ENCODE measurements at regions not wholly inside any gene's neighbourhood (a gene's known extent, or its start where the extent isn't known, plus 50 kb on each side); places are given as distances from the start of the nearest gene placed in this dataset.

DNA sequence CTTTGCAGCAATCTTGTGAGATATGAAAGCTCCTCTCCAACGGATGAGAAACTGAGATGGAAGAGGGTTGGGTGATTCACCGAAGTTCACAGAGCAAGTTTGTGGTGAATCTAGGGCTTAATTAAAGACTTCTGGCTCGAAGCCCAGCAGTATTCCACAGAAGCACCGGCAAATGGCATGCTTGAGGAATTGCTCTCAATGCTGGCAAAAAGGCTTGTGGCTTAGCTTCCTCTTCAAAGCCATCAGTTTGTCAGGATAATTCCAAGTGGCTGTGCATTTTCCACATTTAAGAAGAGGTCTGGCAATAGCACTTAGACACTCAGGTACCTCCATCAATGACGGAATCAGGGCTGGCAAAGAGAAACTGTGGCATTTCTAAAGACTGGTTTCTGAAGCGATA is 98.7 kb upstream of the SLC66A3 start:
- H3K27me3 ChIP-seq (ENCODE audit: control insufficient read depth, insufficient read depth, low read length), result no peaks in the 10 kb centered on the region
- H3K36me3 ChIP-seq (replicated peaks; ENCODE audit: control insufficient read depth, insufficient read depth, low read length), result no peaks in the 10 kb centered on the region
- DNase-seq, result no peak
- no peak overlapping the region for H3K4me3 ChIP-seq (ENCODE audit: insufficient read depth, low read depth, low read length)

DNA sequence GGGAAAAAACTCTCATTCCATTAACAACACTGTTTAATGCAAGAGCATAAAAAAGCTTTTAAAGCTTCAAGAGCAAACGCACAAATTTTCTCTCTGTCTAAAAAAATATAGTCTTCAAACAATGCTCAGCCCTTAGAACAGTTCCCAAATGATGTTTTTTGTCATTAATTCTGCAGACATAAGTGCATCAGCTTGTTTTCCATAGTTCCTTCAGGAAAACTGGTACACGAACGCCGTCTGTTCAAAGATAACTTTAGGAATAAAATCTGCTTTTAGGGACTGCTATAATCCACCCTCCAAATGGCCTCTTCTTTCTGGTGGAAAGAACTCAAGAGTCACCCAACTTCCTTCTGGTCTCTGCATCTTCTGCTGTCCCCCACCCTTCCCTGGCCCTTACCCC is 98.2 kb upstream of the SLC66A3 start:
- DNase-seq, result no peak
- Histone ChIP-seq H3K4me3 (ENCODE audit: insufficient read depth, low read depth, low read length) (no peak overlapping the region), H3K27me3 (ENCODE audit: control insufficient read depth, insufficient read depth, low read length) (no peaks in the 10 kb centered on the region), H3K36me3 (replicated peaks; ENCODE audit: control insufficient read depth, insufficient read depth, low read length) (no peaks in the 10 kb centered on the region)

DNA sequence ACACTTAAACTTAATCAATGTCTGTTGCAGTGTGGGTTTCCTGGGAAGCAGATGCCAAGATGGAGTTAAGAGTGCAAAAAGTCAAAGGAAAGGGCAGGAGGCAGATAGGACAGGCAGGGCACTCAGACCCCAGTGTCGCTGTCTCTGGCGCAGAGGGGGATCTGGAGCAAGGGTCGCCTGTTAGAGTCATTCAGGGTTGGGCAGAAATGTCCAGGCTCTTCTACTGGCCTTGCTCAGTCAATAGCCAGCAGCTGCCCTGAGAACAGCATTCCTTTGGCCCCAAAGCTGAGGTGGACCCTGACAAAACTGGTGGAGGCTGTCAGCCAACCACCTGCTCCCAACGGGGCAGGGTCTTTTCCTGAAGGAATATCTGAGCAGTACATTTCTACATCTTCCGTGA is 97.1 kb upstream of the SLC66A3 start:
- DNase-seq, result no peak
- Histone ChIP-seq H3K36me3 (replicated peaks; ENCODE audit: control insufficient read depth, insufficient read depth, low read length) (no peaks in the 10 kb centered on the region), H3K27me3 (ENCODE audit: control insufficient read depth, insufficient read depth, low read length) (no peaks in the 10 kb centered on the region), H3K4me3 (ENCODE audit: insufficient read depth, low read depth, low read length) (no peak overlapping the region)

DNA sequence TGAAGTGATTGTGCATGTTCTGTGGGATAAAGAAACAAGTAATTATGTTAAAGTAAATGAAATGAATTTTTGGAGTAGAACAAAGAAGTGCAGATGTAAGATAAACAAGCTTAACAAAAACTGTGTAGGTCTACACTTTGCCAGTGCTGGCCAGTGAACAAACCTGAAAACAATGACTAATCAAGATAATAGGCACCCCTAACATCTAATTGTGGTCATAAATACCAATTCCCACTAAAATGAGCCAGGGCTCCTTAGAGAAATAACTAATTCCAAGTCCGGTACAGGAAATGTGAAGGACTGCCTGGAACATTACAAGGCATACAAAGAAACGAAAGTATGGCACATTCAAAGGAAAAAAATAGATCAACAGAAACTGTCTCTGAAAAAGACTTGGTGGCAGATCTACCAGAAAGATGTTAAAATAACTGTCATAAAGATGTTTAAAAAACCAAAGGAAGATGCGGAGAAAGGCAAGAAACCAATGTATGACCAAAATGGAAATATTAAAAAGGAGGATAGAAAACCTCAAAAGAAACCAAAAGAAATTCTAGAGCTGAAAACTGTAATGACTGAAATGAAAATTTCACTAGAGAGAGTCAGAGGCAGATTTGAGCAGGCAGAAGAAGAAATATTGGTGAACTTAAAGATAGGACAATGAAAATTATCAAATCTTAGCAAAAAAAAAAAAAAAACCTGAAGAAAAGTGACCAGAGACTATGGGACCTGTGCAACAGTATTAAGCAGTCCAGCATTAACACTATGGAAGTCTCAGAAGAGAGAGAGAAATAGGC is 94.7 kb upstream of the SLC66A3 start:
- no peaks in the 10 kb centered on the region for H3K27me3 ChIP-seq (ENCODE audit: control insufficient read depth, insufficient read depth, low read length)
- H3K36me3 ChIP-seq (replicated peaks; ENCODE audit: control insufficient read depth, insufficient read depth, low read length), result no peaks in the 10 kb centered on the region
- H3K4me3 ChIP-seq (ENCODE audit: insufficient read depth, low read depth, low read length), result no peak overlapping the region
- DNase-seq, result no peak

DNA sequence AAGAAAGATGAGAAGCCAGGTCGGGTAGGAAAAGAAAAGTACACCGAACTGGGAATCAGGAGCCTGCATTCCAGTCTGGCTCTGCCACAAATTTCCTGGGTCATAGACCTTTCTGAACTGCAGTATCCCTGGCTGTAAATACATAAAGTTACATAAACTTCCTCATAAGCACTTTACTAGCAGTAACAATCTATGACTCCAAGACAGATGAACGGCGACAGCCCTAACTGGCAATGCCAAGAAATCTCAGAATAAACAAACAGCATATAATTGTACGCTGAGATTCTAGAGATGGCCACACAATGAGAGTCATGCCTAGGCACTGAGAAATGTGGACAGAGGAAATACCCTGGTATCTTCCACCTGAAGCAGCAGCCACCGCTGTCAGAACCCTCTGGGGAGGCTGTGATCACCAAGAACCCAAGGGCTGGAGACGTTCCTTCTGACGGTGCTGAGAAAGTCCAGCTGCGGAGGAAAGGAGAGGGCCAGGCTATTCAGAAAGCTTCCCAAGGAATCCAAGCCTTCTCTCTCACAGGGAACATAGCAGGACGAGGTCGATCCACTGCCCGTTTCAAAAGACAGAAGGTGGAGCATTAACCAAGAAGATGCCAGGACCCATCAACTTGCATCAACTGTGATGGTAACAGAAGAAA is 89.3 kb upstream of the SLC66A3 start:
- Histone ChIP-seq H3K36me3 (replicated peaks; ENCODE audit: control insufficient read depth, insufficient read depth, low read length) (no peaks in the 10 kb centered on the region), H3K27me3 (ENCODE audit: control insufficient read depth, insufficient read depth, low read length) (no peaks in the 10 kb centered on the region), H3K4me3 (ENCODE audit: insufficient read depth, low read depth, low read length) (no peak overlapping the region)
- no peak for DNase-seq

DNA sequence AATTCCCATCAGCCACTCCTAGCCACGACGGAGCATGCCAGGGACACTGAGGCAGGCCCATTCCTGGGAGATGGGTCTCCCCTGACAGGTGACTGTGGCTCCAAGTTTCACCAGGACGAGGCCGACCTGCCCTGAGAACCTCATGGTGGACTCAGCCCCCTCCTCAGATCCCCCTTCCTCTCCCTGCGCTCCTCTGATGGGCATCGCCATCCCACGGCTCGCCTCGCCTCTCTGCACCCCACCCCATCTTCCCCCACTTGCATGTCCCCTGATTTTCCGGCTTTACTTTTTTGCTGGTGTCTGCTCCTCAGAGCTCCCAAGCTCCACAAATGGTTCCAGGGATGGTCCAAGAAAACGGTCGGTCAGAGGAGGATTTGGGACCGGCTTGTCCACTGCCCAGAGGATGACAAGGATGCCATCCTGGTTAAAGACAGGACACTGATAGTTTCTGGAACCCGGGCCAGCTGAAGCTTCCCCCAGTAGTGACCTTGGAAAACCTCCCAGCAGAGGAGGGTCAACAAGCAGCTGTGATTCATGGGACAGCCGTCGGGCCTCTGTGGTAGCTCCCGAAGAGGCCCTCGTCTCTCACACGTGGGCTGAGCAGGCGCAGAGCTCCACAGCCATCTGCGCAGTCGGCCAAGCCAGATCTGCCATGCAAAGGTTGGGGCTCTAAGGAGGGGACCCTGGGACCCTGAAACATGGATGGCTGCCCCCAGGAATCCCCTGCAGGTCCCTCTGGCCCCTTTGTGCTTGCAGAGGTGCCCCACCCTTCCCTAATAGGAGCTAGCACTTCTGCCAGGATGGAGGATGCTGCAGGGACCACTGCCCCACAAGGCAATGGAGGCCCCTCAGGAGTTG is 87.8 kb upstream of the SLC66A3 start:
- H3K4me3 ChIP-seq (ENCODE audit: insufficient read depth, low read depth, low read length), result no peak overlapping the region
- no peak for DNase-seq

DNA sequence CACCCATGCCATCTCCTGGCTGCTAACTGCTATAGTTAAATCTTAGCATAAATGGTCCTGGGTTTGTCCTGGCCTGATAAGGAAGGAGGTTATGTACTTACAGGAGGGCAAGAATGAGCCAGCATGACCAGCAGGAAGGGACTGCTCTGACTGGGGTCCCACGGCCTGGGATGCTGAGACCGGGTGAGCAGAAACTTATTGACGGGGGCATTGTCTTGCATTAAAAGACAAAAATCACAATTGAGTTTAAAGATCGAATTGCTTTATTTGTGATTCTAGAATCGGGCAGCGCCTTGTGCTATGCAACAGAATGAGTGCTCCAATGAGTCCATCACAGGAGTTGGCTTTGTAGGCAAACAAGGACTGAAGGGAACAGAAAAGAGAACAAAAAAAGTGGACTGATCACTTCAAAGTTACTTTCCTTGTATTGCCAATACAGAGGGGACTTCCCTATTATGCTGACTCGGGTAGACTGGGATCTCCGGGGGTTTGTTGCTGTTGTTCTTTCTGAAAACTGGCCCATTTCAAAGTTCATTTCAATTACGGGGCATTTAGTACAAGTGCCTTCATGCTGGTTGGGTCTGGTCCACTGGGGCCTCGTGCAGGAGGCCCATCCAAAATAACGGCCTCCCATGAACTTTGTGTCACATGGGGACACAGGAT is 87.1 kb upstream of the SLC66A3 start:
- Histone ChIP-seq H3K4me3 (ENCODE audit: insufficient read depth, low read depth, low read length) (no peak overlapping the region), H3K36me3 (replicated peaks; ENCODE audit: control insufficient read depth, insufficient read depth, low read length) (no peaks in the 10 kb centered on the region), H3K27me3 (ENCODE audit: control insufficient read depth, insufficient read depth, low read length) (no peaks in the 10 kb centered on the region)
- DNase-seq, result no peak

More for the DNA sequence above, 87.8 kb upstream of the SLC66A3 start:
- Histone ChIP-seq H3K27me3 (ENCODE audit: control insufficient read depth, insufficient read depth, low read length) (no peaks in the 10 kb centered on the region), H3K36me3 (replicated peaks; ENCODE audit: control insufficient read depth, insufficient read depth, low read length) (no peaks in the 10 kb centered on the region)

DNA sequence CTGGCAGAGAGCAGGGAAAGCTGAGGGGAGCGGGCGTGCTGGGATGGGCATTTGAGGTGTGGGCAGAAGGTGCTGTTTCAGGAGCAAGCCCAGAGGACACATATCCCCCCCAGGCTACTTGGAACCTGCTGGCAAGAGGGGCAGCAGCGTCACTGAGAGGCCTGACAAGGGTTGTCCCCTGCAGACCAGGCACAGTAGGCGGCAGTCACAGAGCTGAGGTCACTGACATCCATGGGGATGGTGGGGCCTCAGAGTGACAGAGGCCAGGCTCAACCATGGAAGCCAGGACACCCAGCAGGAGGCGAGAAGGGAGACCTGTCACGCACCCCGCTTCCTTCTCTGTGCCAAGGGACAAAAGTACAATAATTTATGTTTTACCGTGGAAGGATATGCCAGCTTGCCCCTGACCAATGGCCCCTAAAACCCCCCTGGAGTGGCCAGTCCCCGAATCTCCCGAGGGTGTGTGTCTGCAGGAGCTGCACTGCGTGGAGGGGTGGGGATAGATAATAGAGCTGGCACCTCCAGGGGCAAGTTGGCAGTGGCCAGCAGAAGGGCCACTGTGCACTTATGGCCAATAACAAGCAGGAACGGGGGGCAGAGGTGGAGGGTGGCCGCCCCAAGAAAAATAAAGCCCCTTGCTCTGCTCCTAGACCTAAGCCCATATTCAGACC is 86.3 kb upstream of the SLC66A3 start:
- no peak for DNase-seq
- H3K36me3 ChIP-seq (replicated peaks; ENCODE audit: control insufficient read depth, insufficient read depth, low read length), result no peaks in the 10 kb centered on the region
- H3K27me3 ChIP-seq (ENCODE audit: control insufficient read depth, insufficient read depth, low read length), result no peaks in the 10 kb centered on the region
- H3K4me3 ChIP-seq (ENCODE audit: insufficient read depth, low read depth, low read length), result no peak overlapping the region

DNA sequence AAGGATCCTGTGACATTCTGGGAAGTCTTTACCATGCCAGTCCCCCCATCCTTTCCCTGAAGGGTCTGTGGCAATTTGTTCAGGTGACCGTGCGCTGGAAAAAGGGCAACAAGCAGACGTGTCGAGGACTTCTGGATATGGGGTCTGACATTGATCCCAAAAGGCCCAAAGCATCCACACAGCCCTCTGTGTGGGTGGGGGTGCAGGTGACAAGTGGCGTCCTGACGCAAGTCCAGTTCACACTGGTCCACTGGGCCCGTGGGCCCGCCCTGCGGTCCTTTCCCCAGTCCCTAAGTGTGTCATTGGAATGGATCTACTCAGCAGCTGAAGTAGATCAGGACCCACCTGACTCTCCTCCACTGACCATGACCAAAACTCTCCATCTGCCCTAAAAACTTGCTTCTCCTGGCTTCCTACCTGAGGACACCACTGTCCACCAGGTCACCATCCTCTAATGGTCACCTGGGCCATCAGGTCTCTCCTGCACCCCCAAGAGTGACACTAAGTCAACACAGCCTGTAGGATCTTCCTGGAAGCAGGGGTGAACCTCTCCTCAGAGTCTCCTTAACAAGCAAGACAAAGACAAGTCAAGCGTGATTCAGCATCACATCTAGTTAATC is 85.6 kb upstream of the SLC66A3 start:
- Histone ChIP-seq H3K4me3 (ENCODE audit: insufficient read depth, low read depth, low read length) (no peak overlapping the region), H3K36me3 (replicated peaks; ENCODE audit: control insufficient read depth, insufficient read depth, low read length) (no peaks in the 10 kb centered on the region), H3K27me3 (ENCODE audit: control insufficient read depth, insufficient read depth, low read length) (no peaks in the 10 kb centered on the region)
- no peak for DNase-seq

DNA sequence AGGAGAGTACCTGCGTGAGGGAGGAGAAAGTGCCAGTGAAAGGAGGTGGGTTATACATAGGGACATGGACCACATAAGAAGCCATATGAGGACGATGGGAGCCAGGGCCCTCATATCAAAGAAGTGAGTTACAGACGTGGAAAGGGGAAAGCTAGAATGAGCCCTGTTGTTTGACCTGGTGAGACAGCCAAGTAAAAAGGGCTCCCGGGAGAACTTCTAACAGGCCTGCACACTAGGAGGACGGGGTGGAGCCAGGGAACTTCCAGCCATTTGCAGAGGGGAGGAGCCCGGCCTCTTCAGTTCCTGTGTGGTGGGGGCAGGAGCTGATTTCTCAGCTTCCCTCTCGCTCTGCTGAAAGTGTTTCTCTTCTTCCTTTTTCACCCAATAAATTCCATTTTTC is 84.1 kb upstream of the SLC66A3 start:
- no peaks in the 10 kb centered on the region for H3K27me3 ChIP-seq (ENCODE audit: control insufficient read depth, insufficient read depth, low read length)
- no peak for DNase-seq
- H3K36me3 ChIP-seq (replicated peaks; ENCODE audit: control insufficient read depth, insufficient read depth, low read length), result no peaks in the 10 kb centered on the region
- no peak overlapping the region for H3K4me3 ChIP-seq (ENCODE audit: insufficient read depth, low read depth, low read length)

DNA sequence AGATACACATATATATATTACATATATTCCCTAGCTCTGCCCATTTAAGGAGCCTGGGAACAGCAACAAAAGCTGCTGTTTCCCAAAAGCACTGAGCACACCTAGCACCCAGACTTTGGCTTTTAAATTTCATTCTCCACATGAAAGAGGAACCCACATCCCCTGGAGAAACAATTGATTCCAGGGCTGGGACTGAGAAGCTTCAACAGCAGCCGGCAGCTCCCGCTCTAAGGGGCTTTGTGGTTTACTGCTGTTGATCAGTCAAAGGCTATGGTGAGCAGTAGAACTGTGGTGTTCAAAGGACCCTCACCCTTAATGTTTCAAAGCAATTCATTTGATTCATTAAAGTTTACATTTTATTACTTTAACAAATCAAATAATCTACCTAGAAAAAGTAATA is 83.3 kb upstream of the SLC66A3 start:
- no peak for DNase-seq
- no peak overlapping the region for H3K4me3 ChIP-seq (ENCODE audit: insufficient read depth, low read depth, low read length)

DNA sequence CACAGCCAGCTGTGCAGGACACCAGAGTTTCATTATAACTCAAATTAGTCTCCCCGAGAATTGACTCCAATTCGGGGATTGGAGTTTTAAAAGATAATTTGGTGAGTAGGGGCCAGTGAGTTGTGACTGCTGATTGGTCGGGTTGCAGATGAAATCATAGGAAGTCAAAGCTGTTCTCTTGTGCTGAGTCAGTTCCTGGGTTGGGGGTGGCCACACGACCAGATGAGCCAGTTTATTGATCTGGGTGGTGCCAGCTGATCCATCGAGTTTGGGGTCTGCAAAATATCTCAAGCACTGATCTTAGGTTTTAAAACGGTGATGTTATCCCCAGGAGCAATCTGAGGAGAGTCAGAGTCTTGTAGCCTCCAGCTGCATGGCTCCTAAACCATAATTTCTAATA is 82.7 kb upstream of the SLC66A3 start:
- no peak overlapping the region for H3K4me3 ChIP-seq (ENCODE audit: insufficient read depth, low read depth, low read length)
- no peaks in the 10 kb centered on the region for H3K36me3 ChIP-seq (replicated peaks; ENCODE audit: control insufficient read depth, insufficient read depth, low read length)
- no peaks in the 10 kb centered on the region for H3K27me3 ChIP-seq (ENCODE audit: control insufficient read depth, insufficient read depth, low read length)
- DNase-seq, result no peak

More for the DNA sequence above, 83.3 kb upstream of the SLC66A3 start:
- no peaks in the 10 kb centered on the region for H3K27me3 ChIP-seq (ENCODE audit: control insufficient read depth, insufficient read depth, low read length)
- H3K36me3 ChIP-seq (replicated peaks; ENCODE audit: control insufficient read depth, insufficient read depth, low read length), result no peaks in the 10 kb centered on the region

DNA sequence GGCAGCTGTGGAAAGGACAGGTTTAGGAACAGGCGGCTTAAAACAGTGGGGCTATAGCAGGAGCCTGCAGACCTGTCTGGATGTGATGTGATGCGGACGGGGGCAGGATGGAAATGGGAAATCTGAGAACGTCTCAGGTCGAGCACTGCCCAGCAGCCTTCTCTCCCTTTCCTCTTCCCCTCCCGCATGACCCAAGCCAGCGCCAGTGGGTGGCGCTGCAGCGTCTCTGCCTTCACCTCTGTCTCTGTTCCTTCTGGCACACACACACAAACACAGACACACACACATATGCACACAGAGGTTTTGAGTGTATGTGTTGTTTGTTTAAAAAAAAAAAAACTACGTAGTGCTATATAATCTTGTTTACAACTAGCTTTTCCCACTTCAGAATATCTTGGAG is 82.0 kb upstream of the SLC66A3 start:
- H3K27me3 ChIP-seq (ENCODE audit: control insufficient read depth, insufficient read depth, low read length), result no peaks in the 10 kb centered on the region
- no peaks in the 10 kb centered on the region for H3K36me3 ChIP-seq (replicated peaks; ENCODE audit: control insufficient read depth, insufficient read depth, low read length)
- no peak overlapping the region for H3K4me3 ChIP-seq (ENCODE audit: insufficient read depth, low read depth, low read length)
- DNase-seq, result peak; percentile 78

DNA sequence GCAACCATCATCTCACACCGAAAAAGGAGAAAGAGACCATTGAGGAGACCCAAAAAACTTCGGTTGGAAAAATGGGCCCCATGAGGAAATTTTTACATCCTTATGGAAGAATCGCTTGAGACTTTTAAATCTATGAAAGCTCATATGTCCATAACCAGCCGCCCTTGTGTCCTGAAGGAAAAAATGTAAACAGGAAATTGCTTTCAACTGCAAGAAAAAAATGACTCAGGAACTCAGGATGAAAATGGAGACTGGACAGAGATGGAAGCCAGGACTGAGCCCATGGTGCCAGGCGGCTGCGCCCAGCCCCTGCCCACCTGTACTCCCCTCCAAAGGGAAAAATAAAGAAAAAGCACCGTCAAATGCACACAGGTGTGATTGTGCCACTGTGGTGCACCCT is 81.5 kb upstream of the SLC66A3 start:
- H3K4me3 ChIP-seq (ENCODE audit: insufficient read depth, low read depth, low read length), result no peak overlapping the region
- DNase-seq, result no peak
- no peaks in the 10 kb centered on the region for H3K27me3 ChIP-seq (ENCODE audit: control insufficient read depth, insufficient read depth, low read length)
- no peaks in the 10 kb centered on the region for H3K36me3 ChIP-seq (replicated peaks; ENCODE audit: control insufficient read depth, insufficient read depth, low read length)
